ENCODE measurements at regions not wholly inside any gene's neighbourhood (a gene's known extent, or its start where the extent isn't known, plus 50 kb on each side); places are given as distances from the start of the nearest gene placed in this dataset.
"Not testable (repeated sequence)": the region's sequence is repeated elsewhere in the genome, so short reads cannot be mapped to it uniquely, and the experiment has no call there.

DNA sequence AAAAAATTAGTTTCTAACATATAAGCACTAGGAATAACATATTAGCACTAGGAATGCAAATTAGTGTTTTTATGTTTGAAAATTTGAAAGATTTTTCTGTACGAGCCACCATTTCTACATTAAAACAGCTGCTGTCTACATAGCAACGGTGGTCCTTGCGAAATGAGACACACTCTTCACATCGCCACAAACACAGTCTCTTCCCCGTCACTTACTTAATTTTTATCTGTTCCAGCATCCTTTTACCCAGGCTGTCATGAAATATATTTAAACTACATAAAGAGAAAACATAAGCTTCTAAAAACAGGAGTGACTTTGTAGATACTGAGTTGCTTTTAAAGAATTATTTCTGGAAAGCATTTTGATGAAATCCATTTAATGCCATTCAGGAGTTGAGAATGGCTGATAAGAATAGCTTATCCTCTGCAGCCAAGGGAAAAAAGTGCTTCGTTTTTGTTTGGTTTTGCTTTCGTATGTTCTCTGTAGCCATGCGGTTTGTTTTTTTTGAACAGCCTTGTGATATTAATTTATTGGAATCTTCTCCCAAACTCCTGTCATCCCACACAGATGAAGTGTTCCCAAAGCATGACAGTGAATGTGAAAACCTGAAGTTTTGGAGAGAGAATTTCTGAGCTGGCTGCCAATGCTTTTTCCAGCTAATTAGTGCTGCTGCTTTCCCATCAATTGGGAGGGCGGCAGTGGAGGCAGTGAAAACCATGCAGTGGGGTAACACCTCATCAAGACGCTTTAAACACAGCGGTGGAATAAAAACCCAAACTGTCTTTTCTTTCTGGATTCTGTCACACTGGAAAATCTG lies 603.7 kb upstream of the ADARB2 start:
- no peak for DNase-seq (ENCODE audit: low read depth)

DNA sequence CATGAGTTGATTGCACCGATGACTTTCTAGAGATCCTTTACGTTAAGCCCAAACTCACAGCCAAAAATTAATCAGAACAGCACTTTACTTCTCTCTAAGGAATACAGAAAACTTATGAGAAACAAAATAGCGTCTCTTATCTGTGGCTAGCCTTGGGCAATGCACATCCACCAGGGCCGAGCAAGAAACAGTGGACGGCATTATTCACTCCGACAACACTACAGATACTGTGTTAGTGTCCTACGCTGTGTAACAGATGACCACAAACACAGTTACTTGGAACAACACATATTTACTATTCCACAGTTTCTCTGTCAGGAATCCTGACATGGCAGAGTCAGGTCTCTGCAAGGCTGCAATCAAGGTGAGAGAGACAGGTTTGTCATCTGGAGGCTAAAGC lies 598.3 kb upstream of the ADARB2 start:
- DNase-seq (ENCODE audit: low read depth), result no peak

DNA sequence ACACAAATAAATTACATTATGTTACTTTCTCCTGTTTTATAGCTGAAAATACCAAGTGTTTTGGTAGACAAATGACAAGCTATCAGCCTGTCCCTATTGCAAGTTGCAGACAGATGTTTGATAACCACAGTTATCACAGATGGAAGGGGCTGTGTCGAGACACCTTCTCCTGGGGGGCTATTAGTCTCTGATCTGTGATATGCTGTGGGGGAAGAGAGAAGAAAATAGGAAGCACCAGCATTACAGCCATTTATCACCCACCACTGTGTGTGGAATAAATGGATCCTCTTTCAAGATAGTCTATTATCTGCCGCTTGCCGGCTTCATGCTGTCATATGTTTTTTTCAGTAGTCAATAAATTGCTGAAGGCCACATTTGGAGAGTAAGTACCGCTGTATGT lies 597.2 kb upstream of the ADARB2 start:
- no peak for DNase-seq (ENCODE audit: low read depth)

DNA sequence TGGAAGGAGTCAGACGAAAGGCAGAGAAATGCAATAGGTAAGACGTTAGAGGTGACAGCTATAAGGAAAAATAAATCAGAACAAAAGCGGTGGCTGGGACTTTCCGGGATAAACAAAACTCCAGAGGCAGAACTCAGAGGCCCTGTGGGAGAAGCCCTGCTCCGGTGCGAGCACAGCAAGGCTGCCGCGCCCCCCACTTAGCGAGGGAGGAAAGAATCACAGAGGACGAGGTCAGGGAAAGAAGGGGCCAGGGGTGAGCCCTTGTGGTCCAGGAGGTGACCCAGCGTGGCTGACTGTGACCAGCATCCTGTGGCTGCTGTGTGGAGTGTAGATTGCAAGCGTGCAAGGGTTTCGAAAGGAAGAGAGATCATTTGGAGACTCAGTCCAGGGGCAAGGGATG lies 591.8 kb upstream of the ADARB2 start:
- no peak for DNase-seq (ENCODE audit: low read depth)

DNA sequence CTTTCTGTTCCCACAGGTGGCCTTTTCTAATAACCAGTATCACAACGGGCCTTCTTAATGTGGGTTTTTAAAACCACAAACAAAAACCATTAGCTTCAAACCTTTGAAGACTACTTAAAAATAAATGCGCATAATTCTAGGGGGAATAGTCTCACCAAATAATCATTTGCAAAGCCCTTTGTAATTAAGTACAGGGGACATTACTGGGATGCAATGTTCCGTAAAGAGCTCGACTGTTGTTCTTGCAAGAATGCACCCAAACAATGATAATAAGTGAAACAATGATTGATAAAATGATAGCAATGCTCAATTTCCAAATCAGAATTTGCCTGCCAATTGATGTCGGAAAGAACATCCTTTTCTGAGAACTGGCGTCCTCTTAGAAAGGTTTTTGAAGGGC lies 589.1 kb upstream of the ADARB2 start:
- no peak for DNase-seq (ENCODE audit: low read depth)

DNA sequence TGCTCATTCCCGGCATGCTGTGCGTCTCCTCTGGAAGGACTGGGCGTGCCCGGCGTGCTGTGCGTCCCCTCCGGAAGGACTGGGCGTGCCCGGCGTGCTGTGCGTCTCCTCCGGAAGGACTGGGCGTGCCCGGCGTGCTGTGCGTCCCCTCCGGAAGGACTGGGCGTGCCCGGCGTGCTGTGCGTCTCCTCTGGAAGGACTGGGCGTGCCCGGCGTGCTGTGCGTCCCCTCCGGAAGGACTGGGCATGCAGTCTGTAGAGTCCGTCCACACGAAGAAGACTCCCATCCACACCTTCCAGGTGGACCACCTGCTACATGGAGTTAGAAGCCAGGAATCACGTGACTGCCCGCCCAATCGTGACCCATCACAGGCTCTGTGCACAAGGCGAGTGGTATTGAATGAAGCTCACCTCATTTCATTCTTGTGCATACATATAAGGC lies 577.7 kb upstream of the ADARB2 start:
- DNase-seq (ENCODE audit: low read depth), result not testable (repeated sequence)

DNA sequence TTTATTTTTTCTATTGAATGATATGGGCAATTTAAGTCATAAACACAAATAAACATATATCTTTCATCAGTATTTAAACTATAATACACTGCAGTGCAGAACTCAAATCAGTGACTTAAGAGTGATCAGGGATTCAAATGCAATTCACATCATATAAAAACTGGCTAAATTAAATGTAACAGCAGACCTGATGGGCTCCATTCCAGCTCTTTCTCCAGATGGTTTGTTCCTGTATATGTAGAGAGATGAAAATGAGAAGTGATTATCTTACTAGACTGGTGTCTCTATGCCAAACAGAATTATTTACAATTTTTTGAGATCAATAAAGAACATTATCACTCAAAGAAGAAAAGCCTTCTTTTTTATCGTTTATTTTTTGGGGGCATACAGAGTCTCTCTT lies 568.8 kb upstream of the ADARB2 start:
- DNase-seq (ENCODE audit: low read depth), result no peak

DNA sequence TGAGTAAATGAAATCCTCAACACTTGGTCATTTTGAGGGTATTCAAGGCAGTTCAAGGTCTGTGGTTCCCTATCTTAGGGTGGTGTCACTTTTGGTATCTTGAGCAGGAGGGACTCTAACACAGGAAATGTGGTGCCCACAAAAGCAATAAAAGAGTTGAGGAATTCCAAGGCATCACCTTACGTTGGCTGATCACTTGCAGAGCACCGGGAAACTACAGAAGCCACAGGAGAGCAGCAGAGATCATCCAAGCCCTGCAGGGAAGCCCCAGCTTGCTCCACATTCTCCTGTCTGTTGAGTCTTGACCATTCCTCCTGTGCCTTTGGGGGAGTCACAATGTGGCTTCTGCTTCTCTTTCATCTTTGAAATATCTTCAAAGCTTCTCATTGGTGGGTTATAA lies 565.8 kb upstream of the ADARB2 start:
- DNase-seq (ENCODE audit: low read depth), result no peak

DNA sequence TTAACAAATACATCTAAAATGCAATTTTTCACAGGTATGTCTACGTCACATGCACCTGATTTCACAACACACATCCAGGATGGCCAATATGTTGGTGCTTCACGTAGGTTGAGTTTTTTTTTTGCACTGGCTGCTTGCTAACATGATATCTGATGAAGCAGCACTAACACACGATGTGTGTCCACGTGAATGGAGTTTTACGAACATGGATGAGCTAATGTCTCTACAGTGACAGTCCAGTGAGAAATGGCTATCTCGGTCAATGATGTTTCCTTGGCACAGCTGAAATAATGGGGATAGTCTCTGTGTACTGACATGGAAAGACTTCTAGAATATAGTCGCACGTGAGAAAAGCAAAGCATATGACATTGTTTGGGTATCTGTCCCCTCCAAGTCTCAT lies 563.9 kb upstream of the ADARB2 start:
- DNase-seq (ENCODE audit: low read depth), result no peak

DNA sequence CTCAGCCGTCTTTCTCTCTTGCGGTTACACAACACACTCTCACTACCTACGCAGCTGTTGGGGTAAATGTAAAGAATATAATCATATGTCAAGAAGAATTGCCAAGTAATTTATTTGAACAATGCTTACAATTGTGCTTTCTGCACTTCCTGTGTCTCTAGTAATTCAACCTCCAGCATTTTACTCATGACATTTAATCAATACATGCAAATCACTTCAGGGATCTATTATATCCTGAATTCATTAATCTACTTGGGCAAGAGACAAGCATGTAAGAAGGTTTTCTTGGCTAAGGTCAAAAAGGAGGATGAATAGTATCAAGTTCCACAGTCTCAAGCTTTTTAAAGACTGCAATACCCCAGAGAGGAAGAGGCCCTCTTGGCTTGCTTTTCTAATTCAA lies 562.9 kb upstream of the ADARB2 start:
- no peak for DNase-seq (ENCODE audit: low read depth)

DNA sequence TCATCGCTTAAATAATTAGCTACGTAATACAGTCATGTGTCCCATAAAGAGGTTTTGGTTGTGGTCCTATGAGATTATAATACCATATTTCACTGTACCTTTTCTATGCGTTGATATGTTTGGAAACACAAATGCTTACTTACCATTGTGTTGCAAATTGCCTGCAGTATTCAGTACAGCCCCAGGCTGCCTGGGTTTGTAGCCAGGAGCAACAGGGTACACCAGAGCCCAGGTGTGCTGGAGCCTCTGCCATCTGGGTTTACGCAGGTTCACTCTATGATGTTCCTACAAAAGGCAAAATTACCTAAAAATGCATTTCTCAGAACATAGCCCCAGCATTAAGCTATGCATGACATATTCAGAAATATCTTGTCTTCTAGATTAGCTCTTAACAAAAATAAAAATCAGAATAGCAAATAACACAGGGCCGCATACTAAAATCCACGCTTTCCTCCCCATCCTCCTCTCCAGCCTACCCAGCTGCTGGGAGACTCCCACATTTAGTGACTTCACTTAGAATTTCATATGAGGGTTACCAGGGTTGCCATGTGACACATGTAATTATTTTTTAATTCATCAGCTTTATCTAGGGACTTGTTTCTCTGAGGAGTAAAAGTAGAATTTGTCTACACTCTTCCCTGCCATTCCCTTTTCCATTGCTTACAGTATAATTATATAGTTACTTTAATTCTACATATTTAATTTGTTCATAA lies 559.0 kb upstream of the ADARB2 start:
- no peak for DNase-seq (ENCODE audit: low read depth)

DNA sequence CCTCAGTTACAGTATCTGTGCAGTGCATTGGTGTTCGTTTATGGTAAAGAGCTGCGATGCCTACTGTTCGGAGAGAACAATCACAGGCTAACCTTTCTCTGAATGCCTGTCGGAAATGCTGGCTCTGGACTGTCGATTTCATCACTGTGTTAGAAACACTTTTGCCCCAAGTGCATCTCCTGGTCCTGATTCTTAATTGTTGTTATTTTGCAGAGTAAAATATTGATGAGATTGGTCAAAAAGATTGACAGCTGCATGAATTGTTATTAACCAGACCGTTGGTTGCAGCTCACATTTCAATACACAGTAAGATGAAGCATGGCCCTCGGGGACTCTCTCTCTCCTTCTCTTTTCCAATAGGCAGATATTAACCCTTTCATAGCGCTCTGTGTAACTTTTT lies 557.4 kb upstream of the ADARB2 start:
- DNase-seq (ENCODE audit: low read depth), result no peak

DNA sequence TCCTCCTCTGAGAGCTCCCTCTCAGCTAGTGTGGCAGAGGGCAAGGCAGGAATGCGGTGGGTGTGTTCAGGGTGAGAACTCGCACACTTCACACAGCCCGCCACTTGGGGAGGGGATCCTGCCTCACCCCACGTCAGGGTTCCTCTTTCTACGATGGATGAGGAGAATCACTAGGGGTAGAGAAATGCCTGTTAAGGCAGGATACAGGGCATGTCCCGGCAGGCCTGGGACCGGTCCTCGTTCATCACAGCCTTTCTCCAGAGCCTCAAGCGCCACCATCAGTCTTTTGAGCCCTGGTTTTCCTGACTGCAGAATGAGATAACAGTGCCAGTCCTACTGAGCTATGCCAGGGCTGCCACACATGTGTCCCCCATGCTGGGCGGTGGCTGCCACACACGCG lies 546.7 kb upstream of the ADARB2 start:
- no peak for DNase-seq (ENCODE audit: low read depth)

DNA sequence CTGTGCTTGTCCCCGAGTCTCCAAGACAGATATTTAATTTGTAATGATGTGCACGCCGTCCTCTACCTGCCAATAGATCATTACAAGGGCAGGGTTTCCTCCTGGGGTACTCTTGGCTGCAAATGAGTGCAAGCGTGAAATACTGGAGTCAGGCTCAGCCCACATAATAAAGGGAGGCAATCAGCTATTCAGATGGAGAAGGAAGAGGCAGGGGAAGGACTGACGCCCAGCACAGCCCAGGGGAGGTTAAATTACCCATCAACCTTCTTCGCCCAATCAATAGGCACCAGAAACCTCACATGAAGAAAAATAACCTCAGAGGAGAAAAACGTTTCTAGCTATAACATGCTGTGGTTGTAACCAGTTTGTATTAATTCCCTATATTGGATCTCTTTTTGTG lies 544.9 kb upstream of the ADARB2 start:
- DNase-seq (ENCODE audit: low read depth), result no peak

DNA sequence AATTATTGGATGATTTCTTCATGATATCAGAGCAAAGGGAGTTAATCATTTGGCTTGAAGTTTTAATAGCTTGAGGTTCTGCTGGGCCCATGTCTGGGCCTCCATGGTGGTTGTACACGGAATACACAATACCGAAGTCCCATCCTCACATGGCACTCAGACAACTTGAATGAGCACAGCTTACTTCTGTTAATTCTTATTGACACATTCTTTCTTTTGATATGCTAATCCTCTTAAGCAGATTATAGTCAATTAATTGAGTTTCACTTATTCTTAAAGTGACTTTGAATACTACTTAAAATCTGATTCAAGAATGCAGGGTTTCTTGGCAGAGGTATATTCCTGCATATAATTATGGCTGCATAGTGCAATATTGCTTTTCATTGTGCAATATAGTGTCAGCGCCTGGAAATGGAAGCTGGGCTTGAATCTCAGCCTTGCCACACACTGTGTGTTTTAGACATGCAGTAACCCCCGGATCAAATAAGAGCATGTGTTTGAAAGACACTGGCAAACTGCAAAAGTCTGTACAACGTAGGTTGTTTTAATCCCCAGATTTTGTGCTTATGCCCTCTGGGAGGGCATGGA lies 543.5 kb upstream of the ADARB2 start:
- no peak for DNase-seq (ENCODE audit: low read depth)

DNA sequence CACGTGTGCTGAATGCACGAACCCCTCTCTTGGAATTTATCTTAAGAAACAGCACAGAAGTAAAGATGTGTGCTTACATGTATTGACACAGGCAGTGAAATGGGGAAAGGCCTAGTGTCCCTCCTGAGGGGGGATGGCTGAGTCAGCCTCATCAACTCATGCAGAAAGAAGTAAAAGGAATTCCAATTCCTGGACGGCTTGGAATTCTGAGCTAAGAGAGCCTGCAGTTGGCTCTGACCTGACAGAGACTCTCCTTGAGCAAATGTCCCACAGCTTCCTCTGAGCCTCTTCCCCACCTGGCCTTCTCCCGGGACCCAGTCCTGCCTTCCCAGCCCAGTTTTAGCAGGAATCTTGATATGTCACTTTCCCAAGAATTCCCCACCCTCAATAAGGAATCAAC lies 542.4 kb upstream of the ADARB2 start:
- DNase-seq (ENCODE audit: low read depth), result no peak

DNA sequence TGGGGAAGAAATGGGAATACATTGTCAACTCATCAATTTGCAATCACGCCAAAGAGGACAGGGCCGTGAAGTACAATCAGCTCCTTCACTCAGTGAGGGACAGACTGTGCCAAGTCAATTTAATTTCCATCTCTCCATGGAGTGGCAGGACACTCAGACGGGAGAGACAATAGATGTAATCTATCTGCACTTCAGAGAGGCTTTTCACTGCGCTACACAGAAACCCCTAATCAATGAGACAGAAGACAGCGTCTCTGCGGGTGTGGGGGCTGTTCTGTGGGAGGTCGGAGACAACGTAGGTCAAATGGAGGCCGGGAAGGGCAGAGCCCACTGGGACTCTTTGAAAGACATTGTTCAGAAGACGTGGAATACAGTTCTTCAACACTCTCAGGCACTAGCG lies 541.0 kb upstream of the ADARB2 start:
- no peak for DNase-seq (ENCODE audit: low read depth)

DNA sequence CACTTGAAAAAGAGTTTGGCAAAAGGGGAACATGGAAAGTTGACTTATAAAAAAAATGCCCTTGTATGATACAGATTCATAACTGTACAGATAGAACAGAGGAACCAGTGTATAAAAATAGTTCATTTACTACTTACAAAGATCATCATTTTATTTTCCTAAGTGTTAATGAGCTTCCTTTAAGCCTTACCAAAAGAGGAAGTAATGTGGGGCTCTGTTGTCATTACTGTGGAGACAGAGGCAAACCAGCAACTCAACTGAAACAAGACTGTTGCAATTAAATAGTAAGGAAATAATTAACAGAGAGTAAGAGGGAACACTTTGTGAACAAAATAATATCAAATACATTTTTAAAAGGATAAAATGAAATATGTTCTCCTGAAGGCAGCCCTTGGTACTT lies 526.2 kb upstream of the ADARB2 start:
- no peak for DNase-seq (ENCODE audit: low read depth)

DNA sequence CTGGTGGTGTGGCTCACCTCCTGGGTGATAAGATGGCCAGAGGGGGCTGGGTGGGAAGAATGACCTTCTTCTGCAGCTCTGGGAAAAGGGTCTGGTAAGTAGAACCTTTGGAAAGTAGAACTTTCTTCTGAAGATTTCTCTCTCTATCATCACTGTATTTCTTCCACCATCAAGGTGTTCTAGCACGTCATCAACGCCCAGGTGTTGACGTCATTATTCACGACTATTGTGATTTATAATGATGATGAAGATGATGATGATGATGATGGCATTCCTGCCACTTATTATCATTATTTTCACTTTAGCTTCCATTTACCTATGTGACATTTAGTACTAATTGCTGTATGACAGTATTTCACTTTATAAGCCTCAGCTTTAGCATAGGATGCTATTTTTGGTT lies 525.6 kb upstream of the ADARB2 start:
- DNase-seq (ENCODE audit: low read depth), result no peak

DNA sequence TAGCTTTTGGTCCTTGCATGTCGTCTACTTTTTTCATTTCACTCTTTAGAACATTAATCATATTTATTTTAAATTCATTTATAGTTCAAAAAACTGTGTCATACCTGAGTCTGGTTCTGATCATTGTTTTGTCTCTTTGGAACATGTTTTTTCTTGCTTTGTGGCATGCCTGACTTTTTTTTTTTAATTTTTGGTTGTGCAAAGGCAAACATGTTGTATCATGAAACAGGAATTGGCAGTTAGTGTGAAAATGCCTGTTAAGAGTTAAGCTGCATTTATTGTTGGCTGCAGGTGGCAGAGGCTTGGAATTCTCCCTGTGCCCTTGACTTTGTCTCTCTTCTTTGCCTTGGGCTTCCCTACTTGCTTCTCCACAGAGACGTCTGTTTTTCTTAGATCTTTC lies 525.0 kb upstream of the ADARB2 start:
- DNase-seq (ENCODE audit: low read depth), result no peak

DNA sequence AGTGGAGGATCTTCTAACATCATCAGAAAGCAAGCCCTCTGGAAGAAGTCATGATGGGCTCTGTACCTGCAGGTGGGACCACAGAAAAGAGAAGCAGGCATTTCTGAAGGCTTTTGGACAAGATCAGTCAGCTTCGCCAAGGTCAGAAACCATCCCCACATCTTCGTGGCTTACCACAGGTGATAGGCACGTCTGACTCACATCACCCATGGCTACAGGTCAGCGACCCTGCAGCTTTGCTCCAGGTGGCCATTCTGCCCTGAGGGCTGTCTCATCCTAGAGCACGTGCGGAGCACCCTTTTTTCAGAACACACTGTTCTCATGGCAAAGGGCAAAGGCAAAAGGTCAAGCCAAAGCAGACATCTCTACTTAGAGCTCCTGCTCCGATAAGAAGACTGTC lies 518.9 kb upstream of the ADARB2 start:
- DNase-seq (ENCODE audit: low read depth), result no peak

DNA sequence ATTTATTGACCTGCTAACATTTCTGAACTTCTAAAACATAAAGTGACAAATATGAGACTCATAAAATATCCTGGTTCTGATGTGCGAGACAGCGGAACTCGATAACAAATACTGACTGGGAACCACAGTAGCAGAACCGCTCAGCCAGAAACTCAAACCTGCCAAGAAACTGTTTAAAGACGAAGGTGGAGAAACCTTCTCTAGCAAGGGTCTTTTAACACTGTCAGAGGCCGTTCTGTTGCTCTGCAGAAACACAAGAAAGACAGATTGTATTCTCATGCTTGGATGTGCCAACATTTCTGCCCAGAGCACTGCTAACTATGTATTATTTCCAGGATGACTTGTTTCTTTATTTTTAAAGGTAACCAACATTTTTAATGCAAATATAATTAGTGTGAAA lies 514.8 kb upstream of the ADARB2 start:
- no peak for DNase-seq (ENCODE audit: low read depth)

DNA sequence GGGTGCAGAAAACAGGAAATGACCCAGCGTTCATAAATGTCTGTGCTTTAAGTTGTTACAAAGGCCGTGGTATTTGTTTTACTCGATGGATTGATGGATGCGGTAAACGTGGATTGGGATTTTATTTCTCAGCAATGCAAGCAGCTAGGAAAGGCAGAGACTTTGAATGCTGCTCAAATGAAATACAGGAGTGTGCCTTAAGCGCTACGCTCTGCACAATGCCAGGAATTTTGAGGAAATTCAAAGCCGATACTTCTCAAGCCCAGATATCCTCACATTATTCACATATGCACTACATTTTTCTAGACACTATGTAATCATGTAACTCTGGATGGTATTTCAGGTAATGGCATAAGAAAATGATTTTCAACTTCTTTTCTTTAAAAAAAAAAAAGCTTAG lies 514.3 kb upstream of the ADARB2 start:
- no peak for DNase-seq (ENCODE audit: low read depth)
